ENCODE measurements at regions not wholly inside any gene's neighbourhood (a gene's known extent, or its start where the extent isn't known, plus 50 kb on each side); places are given as distances from the start of the nearest gene placed in this dataset.

GRCh38 chr10:130339091-130339490, 202.9 kb downstream of the GLRX3 start:
- no peaks in the 10 kb centered on the region for H3K4me1 Mint-ChIP-seq
- ChIA-PET CTCF (interaction anchor here (0.5 kb wide), 1 partner anchor 830 kb away, joined by 3 read pairs; no protein-coding TSS in a partner anchor), POLR2A (no interaction called here)
- no peak overlapping the region for H3K27ac Mint-ChIP-seq
- intact Hi-C loops (cut with micrococcal nuclease), result loop anchor here in 1 of 2 donors (10.0 kb wide), 1 partner anchor 144 kb away; no protein-coding TSS in a partner anchor
- peaks cover 0 to 10% (median 0%) of the 10 kb centered on the region in 11 donors for H3K9me3 Mint-ChIP-seq
- peaks cover 0 to 37% (median 19%) of the 10 kb centered on the region in 5 donors for H3K27me3 Mint-ChIP-seq
- Histone ChIP-seq H3K36me3 (ENCODE audit: control insufficient read depth in 2 of 3, insufficient read depth in 3 of 3, low read length in 3 of 3) (no peaks in the 10 kb centered on the region), H3K27ac (ENCODE audit: low read depth, low read length) (no peak overlapping the region), H3K4me3 (ENCODE audit: low read length) (no peak overlapping the region), H3K4me1 (ENCODE audit: control insufficient read depth in 2 of 2, insufficient read depth in 2 of 2, low read length in 2 of 2) (no peaks in the 10 kb centered on the region), H3K27me3 (ENCODE audit: control insufficient read depth in 2 of 2, insufficient read depth in 2 of 2, low read length in 2 of 2) (no peaks in the 10 kb centered on the region), H3K9me3 (ENCODE audit: control insufficient read depth in 2 of 3, low read length in 3 of 3) (no peaks in the 10 kb centered on the region)
- no peak for DNase-seq
- no peak overlapping the region for H3K4me3 Mint-ChIP-seq
- H3K36me3 Mint-ChIP-seq, result no peaks in the 10 kb centered on the region
- ATAC-seq, result no peak

DNA sequence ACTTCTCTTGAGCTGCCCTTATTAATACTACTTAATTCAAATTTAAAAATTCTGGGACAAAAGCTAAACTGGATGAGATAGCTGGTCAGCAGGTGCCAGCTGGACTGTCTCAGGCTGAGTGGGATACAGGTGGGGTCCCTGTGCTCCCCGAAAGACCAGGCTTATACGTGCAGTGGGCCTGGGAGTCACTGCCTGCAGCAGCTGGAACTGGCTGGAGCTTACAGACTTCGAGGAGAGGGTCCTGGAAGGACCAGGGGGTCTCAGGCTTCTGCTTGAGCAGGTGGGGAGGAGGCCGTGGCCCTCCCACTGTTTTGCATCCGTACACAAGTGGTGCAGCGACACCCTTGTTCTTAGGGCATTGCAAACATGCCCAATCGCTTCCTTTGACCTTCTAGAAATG, 203.7 kb downstream of the GLRX3 start:
- Histone ChIP-seq H3K27me3 (ENCODE audit: control insufficient read depth in 2 of 2, insufficient read depth in 2 of 2, low read length in 2 of 2) (no peaks in the 10 kb centered on the region), H3K9me3 (ENCODE audit: control insufficient read depth in 2 of 3, low read length in 3 of 3) (no peaks in the 10 kb centered on the region), H3K27ac (ENCODE audit: low read depth, low read length) (no peak overlapping the region), H3K4me1 (ENCODE audit: control insufficient read depth in 2 of 2, insufficient read depth in 2 of 2, low read length in 2 of 2) (no peaks in the 10 kb centered on the region), H3K36me3 (ENCODE audit: control insufficient read depth in 2 of 3, insufficient read depth in 3 of 3, low read length in 3 of 3) (no peaks in the 10 kb centered on the region), H3K4me3 (ENCODE audit: low read length) (no peak overlapping the region)
- intact Hi-C loops (cut with micrococcal nuclease), result loop anchor here in 1 of 2 donors (10.0 kb wide), 1 partner anchor 145 kb away; no protein-coding TSS in a partner anchor
- ATAC-seq (no peak), DNase-seq (no peak)
- Mint-ChIP-seq H3K27me3 (peaks cover 0 to 33% (median 19%) of the 10 kb centered on the region in 5 donors), H3K4me1 (no peaks in the 10 kb centered on the region), H3K36me3 (no peaks in the 10 kb centered on the region), H3K27ac (no peak overlapping the region), H3K4me3 (no peak overlapping the region), H3K9me3 (peaks cover 0 to 7% (median 0%) of the 10 kb centered on the region in 11 donors)
- ChIA-PET CTCF (no interaction called here), POLR2A (no interaction called here)

GRCh38 chr10:130340816-130341215, 204.6 kb downstream of the GLRX3 start:
- no peaks in the 10 kb centered on the region for H3K36me3 Mint-ChIP-seq
- Histone ChIP-seq H3K36me3 (ENCODE audit: control insufficient read depth in 2 of 3, insufficient read depth in 3 of 3, low read length in 3 of 3) (no peaks in the 10 kb centered on the region), H3K4me1 (ENCODE audit: control insufficient read depth in 2 of 2, insufficient read depth in 2 of 2, low read length in 2 of 2) (no peaks in the 10 kb centered on the region), H3K27ac (ENCODE audit: low read depth, low read length) (no peak overlapping the region), H3K9me3 (ENCODE audit: control insufficient read depth in 2 of 3, low read length in 3 of 3) (no peaks in the 10 kb centered on the region), H3K27me3 (ENCODE audit: control insufficient read depth in 2 of 2, insufficient read depth in 2 of 2, low read length in 2 of 2) (no peaks in the 10 kb centered on the region), H3K4me3 (ENCODE audit: low read length) (no peak overlapping the region)
- no peaks in the 10 kb centered on the region for H3K4me1 Mint-ChIP-seq
- H3K4me3 Mint-ChIP-seq, result no peak overlapping the region
- ChIA-PET POLR2A (no interaction called here), CTCF (no interaction called here)
- H3K27ac Mint-ChIP-seq, result no peak overlapping the region
- H3K9me3 Mint-ChIP-seq, result peaks cover 0 to 7% (median 0%) of the 10 kb centered on the region in 11 donors
- intact Hi-C loops (cut with micrococcal nuclease), result no loop called here
- DNase-seq (no peak), ATAC-seq (no peak)
- peaks cover 0 to 33% (median 16%) of the 10 kb centered on the region in 5 donors for H3K27me3 Mint-ChIP-seq

GRCh38 chr10:130341356-130341755, 205.2 kb downstream of the GLRX3 start:
- Histone ChIP-seq H3K36me3 (ENCODE audit: control insufficient read depth in 2 of 3, insufficient read depth in 3 of 3, low read length in 3 of 3) (no peaks in the 10 kb centered on the region), H3K27ac (ENCODE audit: low read depth, low read length) (no peak overlapping the region), H3K4me3 (ENCODE audit: low read length) (no peak overlapping the region), H3K9me3 (ENCODE audit: control insufficient read depth in 2 of 3, low read length in 3 of 3) (no peaks in the 10 kb centered on the region), H3K4me1 (ENCODE audit: control insufficient read depth in 2 of 2, insufficient read depth in 2 of 2, low read length in 2 of 2) (no peaks in the 10 kb centered on the region), H3K27me3 (ENCODE audit: control insufficient read depth in 2 of 2, insufficient read depth in 2 of 2, low read length in 2 of 2) (no peaks in the 10 kb centered on the region)
- no peak overlapping the region for H3K4me3 Mint-ChIP-seq
- intact Hi-C loops (cut with micrococcal nuclease), result no loop called here
- DNase-seq (no peak), ATAC-seq (no peak)
- POLR2A ChIA-PET, result no interaction called here
- H3K36me3 Mint-ChIP-seq, result no peaks in the 10 kb centered on the region
- H3K4me1 Mint-ChIP-seq, result no peaks in the 10 kb centered on the region
- no peak overlapping the region for H3K27ac Mint-ChIP-seq
- peaks cover 0 to 7% (median 0%) of the 10 kb centered on the region in 11 donors for H3K9me3 Mint-ChIP-seq
- CTCF ChIA-PET, result no interaction called here
- H3K27me3 Mint-ChIP-seq, result peaks cover 0 to 33% (median 16%) of the 10 kb centered on the region in 5 donors

- ChIA-PET CTCF (no interaction called here), POLR2A (no interaction called here)
- no peak overlapping the region for H3K4me3 ChIP-seq (ENCODE audit: low read length)
- no peaks in the 10 kb centered on the region for H3K36me3 ChIP-seq (ENCODE audit: control insufficient read depth in 2 of 3, insufficient read depth in 3 of 3, low read length in 3 of 3)
- Mint-ChIP-seq H3K4me3 (no peak overlapping the region), H3K4me1 (no peaks in the 10 kb centered on the region), H3K27ac (no peak overlapping the region), H3K27me3 (peaks cover 0 to 22% (median 14%) of the 10 kb centered on the region in 5 donors), H3K9me3 (peaks cover 0 to 13% (median 5%) of the 10 kb centered on the region in 11 donors), H3K36me3 (no peaks in the 10 kb centered on the region)
- H3K27me3 ChIP-seq (ENCODE audit: control insufficient read depth in 2 of 2, insufficient read depth in 2 of 2, low read length in 2 of 2), result no peaks in the 10 kb centered on the region
- ATAC-seq (no peak), DNase-seq (no peak)
- no peak overlapping the region for H3K27ac ChIP-seq (ENCODE audit: low read depth, low read length)
- intact Hi-C loops (cut with micrococcal nuclease), result no loop called here
- H3K9me3 ChIP-seq (ENCODE audit: control insufficient read depth in 2 of 3, low read length in 3 of 3), result no peaks in the 10 kb centered on the region
- no peaks in the 10 kb centered on the region for H3K4me1 ChIP-seq (ENCODE audit: control insufficient read depth in 2 of 2, insufficient read depth in 2 of 2, low read length in 2 of 2)
These were observed 209.5 kb downstream of the GLRX3 start for GRCh38 chr10:130345728-130346127.

GRCh38 chr10:130350996-130351395, 214.8 kb downstream of the GLRX3 start:
- ATAC-seq (no peak), DNase-seq (no peak)
- Histone ChIP-seq H3K27ac (ENCODE audit: low read depth, low read length) (no peak overlapping the region), H3K36me3 (ENCODE audit: control insufficient read depth in 2 of 3, insufficient read depth in 3 of 3, low read length in 3 of 3) (no peaks in the 10 kb centered on the region), H3K4me3 (ENCODE audit: low read length) (no peak overlapping the region), H3K27me3 (ENCODE audit: control insufficient read depth in 2 of 2, insufficient read depth in 2 of 2, low read length in 2 of 2) (no peaks in the 10 kb centered on the region), H3K9me3 (ENCODE audit: control insufficient read depth in 2 of 3, low read length in 3 of 3) (no peaks in the 10 kb centered on the region), H3K4me1 (ENCODE audit: control insufficient read depth in 2 of 2, insufficient read depth in 2 of 2, low read length in 2 of 2) (no peaks in the 10 kb centered on the region)
- peaks cover 0 to 13% (median 6%) of the 10 kb centered on the region in 11 donors for H3K9me3 Mint-ChIP-seq
- intact Hi-C loops (cut with micrococcal nuclease), result no loop called here
- H3K27me3 Mint-ChIP-seq, result peaks cover 0 to 18% (median 10%) of the 10 kb centered on the region in 5 donors
- no peak overlapping the region for H3K27ac Mint-ChIP-seq
- ChIA-PET CTCF (interaction anchor here (0.6 kb wide), 1 partner anchor 254 kb away, joined by 6 read pairs; no protein-coding TSS in a partner anchor), POLR2A (no interaction called here)
- no peaks in the 10 kb centered on the region for H3K36me3 Mint-ChIP-seq
- H3K4me3 Mint-ChIP-seq, result no peak overlapping the region
- no peaks in the 10 kb centered on the region for H3K4me1 Mint-ChIP-seq

GRCh38 chr10:130351466-130352290, 215.5 kb downstream of the GLRX3 start:
- Mint-ChIP-seq H3K4me1 (no peaks in the 10 kb centered on the region), H3K9me3 (peaks cover 0 to 13% (median 6%) of the 10 kb centered on the region in 11 donors), H3K36me3 (no peaks in the 10 kb centered on the region), H3K4me3 (no peak overlapping the region), H3K27ac (no peak overlapping the region), H3K27me3 (peaks cover 0 to 14% (median 10%) of the 10 kb centered on the region in 5 donors)
- DNase-seq (no peak), ATAC-seq (no peak)
- no peak overlapping the region for H3K27ac ChIP-seq (ENCODE audit: low read depth, low read length)
- H3K9me3 ChIP-seq (ENCODE audit: control insufficient read depth in 2 of 3, low read length in 3 of 3), result no peaks in the 10 kb centered on the region
- H3K4me3 ChIP-seq (ENCODE audit: low read length), result no peak overlapping the region
- no peaks in the 10 kb centered on the region for H3K27me3 ChIP-seq (ENCODE audit: control insufficient read depth in 2 of 2, insufficient read depth in 2 of 2, low read length in 2 of 2)
- intact Hi-C loops (cut with micrococcal nuclease), result no loop called here
- H3K36me3 ChIP-seq (ENCODE audit: control insufficient read depth in 2 of 3, insufficient read depth in 3 of 3, low read length in 3 of 3), result no peaks in the 10 kb centered on the region
- H3K4me1 ChIP-seq (ENCODE audit: control insufficient read depth in 2 of 2, insufficient read depth in 2 of 2, low read length in 2 of 2), result no peaks in the 10 kb centered on the region
- ChIA-PET CTCF (interaction anchor here (0.6 kb wide), 1 partner anchor 253 kb away, joined by 6 read pairs; no protein-coding TSS in a partner anchor), POLR2A (no interaction called here)
